ENCODE measurements at regions not wholly inside any gene's neighbourhood (a gene's known extent, or its start where the extent isn't known, plus 50 kb on each side); places are given as distances from the start of the nearest gene placed in this dataset.

DNA sequence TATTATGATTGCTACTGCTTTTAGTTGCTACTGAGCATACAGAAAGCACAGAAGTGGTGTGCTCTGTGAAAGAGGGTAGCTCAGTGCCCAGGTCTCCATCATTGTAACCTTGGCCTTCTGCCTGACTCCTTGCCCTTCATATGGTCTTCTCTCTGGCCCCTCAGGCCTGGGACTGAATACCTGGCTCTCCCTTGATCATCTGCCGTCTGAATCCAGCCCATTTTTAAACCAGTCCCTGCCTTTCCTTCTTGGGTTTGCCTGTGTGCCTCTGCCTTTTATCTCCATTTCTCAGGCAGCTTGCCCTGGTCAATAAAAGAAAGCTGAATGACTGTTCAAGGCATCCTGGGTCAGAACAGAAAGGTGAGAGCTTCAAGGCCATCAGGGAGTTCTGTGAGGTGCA, 109.1 kb upstream of the ZNF438 start:
- TF ChIP-seq, protein P1, sequence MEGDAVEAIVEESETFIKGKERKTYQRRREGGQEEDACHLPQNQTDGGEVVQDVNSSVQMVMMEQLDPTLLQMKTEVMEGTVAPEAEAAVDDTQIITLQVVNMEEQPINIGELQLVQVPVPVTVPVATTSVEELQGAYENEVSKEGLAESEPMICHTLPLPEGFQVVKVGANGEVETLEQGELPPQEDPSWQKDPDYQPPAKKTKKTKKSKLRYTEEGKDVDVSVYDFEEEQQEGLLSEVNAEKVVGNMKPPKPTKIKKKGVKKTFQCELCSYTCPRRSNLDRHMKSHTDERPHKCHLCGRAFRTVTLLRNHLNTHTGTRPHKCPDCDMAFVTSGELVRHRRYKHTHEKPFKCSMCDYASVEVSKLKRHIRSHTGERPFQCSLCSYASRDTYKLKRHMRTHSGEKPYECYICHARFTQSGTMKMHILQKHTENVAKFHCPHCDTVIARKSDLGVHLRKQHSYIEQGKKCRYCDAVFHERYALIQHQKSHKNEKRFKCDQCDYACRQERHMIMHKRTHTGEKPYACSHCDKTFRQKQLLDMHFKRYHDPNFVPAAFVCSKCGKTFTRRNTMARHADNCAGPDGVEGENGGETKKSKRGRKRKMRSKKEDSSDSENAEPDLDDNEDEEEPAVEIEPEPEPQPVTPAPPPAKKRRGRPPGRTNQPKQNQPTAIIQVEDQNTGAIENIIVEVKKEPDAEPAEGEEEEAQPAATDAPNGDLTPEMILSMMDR (IDR thresholded peaks at IDR 0.05; ENCODE audit: low read depth, low read length) = no peak
- TF ChIP-seq POLR2A (IDR thresholded peaks at IDR 0.05; ENCODE audit: extremely low read depth, insufficient read length) (no peak), MYC (IDR thresholded peaks at IDR 0.05; ENCODE audit: low read depth, low read length) (no peak)
- TF ChIP-seq, protein P2, sequence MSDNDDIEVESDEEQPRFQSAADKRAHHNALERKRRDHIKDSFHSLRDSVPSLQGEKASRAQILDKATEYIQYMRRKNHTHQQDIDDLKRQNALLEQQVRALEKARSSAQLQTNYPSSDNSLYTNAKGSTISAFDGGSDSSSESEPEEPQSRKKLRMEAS (IDR thresholded peaks at IDR 0.05; ENCODE audit: low read depth, low read length) = no peak

All from NB4 (cell line).